HEK293 (cell line): ENCODE measurements at regions not wholly inside any gene's neighbourhood (a gene's known extent, or its start where the extent isn't known, plus 50 kb on each side); places are given as distances from the start of the nearest gene placed in this dataset.

Experiments
- CTCF ChIA-PET: fragments of 350-600 bp; formaldehyde crosslinking; extraction: SDS; loops from one replicate; lab custom pipeline; 2021; ENCODE audit warnings: antibody characterized with exemption; lab: Yijun Ruan, JAX
- POLR2A ChIA-PET: fragments of 300-600 bp; formaldehyde crosslinking; extraction: SDS; loops from one replicate; lab custom pipeline; 2020; ENCODE audit warnings: antibody characterized with exemption, inconsistent platforms; lab: Yijun Ruan, JAX
- H3K27ac ChIP-seq: fragments of 200-500 bp; sonication (Bioruptor generic); 2 replicates; pipeline ENCODE4 v1.5.1; 2014; ENCODE audit warnings: low read depth, low read length, control low read depth, inconsistent platforms; ENCODE audit errors: extremely low read depth
- H3K36me3 ChIP-seq, 2 experiments: fragments of 200-500 bp in 1 of 2; sonication (Bioruptor generic) in 1 of 2; 1 replicate in 1 of 2; 2 replicates in 1 of 2; pipeline ENCODE4 v1.5.1; 2014 to 2017; ENCODE audit warnings: inconsistent platforms in 2 of 2, low read length in 2 of 2; ENCODE audit not compliant: control insufficient read depth in 2 of 2, insufficient read depth in 1 of 2
- H3K4me1 ChIP-seq: fragments of 200-500 bp; sonication (Bioruptor generic); 2 replicates; pipeline ENCODE4 v1.5.1; 2014; ENCODE audit warnings: mild to moderate bottlenecking, low read length, inconsistent platforms; ENCODE audit not compliant: control insufficient read depth, insufficient read depth
- H3K4me3 ChIP-seq: 2 replicates; pipeline ENCODE4 v1.5.1; 2011; ENCODE audit warnings: low read depth, mild to moderate bottlenecking, control low read depth, low read length, moderate library complexity
- H3K9me3 ChIP-seq: fragments of 200-500 bp; sonication (Bioruptor generic); 2 replicates; pipeline ENCODE4 v1.5.1; 2014; ENCODE audit warnings: low read depth, low read length, inconsistent platforms; ENCODE audit not compliant: control insufficient read depth, insufficient read depth
- BCL11B ChIP-seq: fragments of 450-650 bp; formaldehyde crosslinking; IDR thresholded peaks from 2 replicates; pipeline ENCODE4 v1.5.1; 2016; ENCODE audit warnings: low read depth, missing biosample characterization, missing genetic modification characterization
- EGR2 ChIP-seq: fragments of 450-650 bp; formaldehyde crosslinking; IDR thresholded peaks from 2 replicates; pipeline ENCODE4 v1.5.1; 2016; ENCODE audit warnings: low read depth, missing biosample characterization, missing genetic modification characterization
- GLIS1 ChIP-seq: fragments of 450-650 bp; formaldehyde crosslinking; IDR thresholded peaks from 2 replicates; pipeline ENCODE4 v1.5.1; 2016; ENCODE audit warnings: missing biosample characterization, missing genetic modification characterization
- GLIS2 ChIP-seq: fragments of 450-650 bp; formaldehyde crosslinking; IDR thresholded peaks from 2 replicates; pipeline ENCODE4 v1.5.1; 2016; ENCODE audit warnings: missing biosample characterization, missing genetic modification characterization
- ZBTB48 ChIP-seq: fragments of 450-650 bp; formaldehyde crosslinking; IDR thresholded peaks from 2 replicates; pipeline ENCODE4 v1.5.1; 2016; ENCODE audit warnings: missing biosample characterization, missing genetic modification characterization
- ZBTB7A ChIP-seq: fragments of 450-650 bp; formaldehyde crosslinking; IDR thresholded peaks from 2 replicates; pipeline ENCODE4 v1.5.1; 2016; ENCODE audit warnings: low read depth, missing biosample characterization, missing genetic modification characterization
- ZFP69B ChIP-seq: fragments of 450-650 bp; formaldehyde crosslinking; IDR thresholded peaks from 2 replicates; pipeline ENCODE4 v1.5.1; 2016; ENCODE audit warnings: missing biosample characterization, missing genetic modification characterization
- ZNF19 ChIP-seq: fragments of 450-650 bp; formaldehyde crosslinking; IDR thresholded peaks from 2 replicates; pipeline ENCODE4; 2016; ENCODE audit warnings: missing biosample characterization, missing genetic modification characterization, low read depth
- ZNF221 ChIP-seq: fragments of 450-650 bp; formaldehyde crosslinking; IDR thresholded peaks from 2 replicates; pipeline ENCODE4 v1.5.1; 2017; ENCODE audit warnings: missing biosample characterization, missing genetic modification characterization, borderline replicate concordance
- ZNF239 ChIP-seq: fragments of 450-650 bp; formaldehyde crosslinking; IDR thresholded peaks from 2 replicates; pipeline ENCODE4 v1.5.1; 2016; ENCODE audit warnings: missing biosample characterization, missing genetic modification characterization
- ZNF292 ChIP-seq: fragments of 450-650 bp; formaldehyde crosslinking; IDR thresholded peaks from 2 replicates; pipeline ENCODE4 v1.5.1; 2016; ENCODE audit warnings: low read depth, missing biosample characterization, missing genetic modification characterization, borderline replicate concordance
- ZNF341 ChIP-seq: fragments of 450-650 bp; formaldehyde crosslinking; IDR thresholded peaks from 2 replicates; pipeline ENCODE4; 2016; ENCODE audit warnings: low read depth, missing biosample characterization, missing genetic modification characterization
- ZNF391 ChIP-seq: fragments of 450-650 bp; formaldehyde crosslinking; IDR thresholded peaks from 2 replicates; pipeline ENCODE4 v1.5.1; 2016; ENCODE audit warnings: low read depth, missing biosample characterization, missing genetic modification characterization, borderline replicate concordance
- ZNF394 ChIP-seq: fragments of 450-650 bp; formaldehyde crosslinking; IDR thresholded peaks from 2 replicates; pipeline ENCODE4 v1.5.1; 2016; ENCODE audit warnings: missing biosample characterization, missing genetic modification characterization, mild to moderate bottlenecking, moderate library complexity, borderline replicate concordance
- ZNF544 ChIP-seq: fragments of 450-650 bp; formaldehyde crosslinking; IDR thresholded peaks from 2 replicates; pipeline ENCODE4 v1.5.0; 2017; ENCODE audit warnings: missing biosample characterization, missing genetic modification characterization
- ZNF549 ChIP-seq: fragments of 450-650 bp; IDR thresholded peaks from 2 replicates; pipeline ENCODE4 v1.5.1; 2018; ENCODE audit warnings: missing biosample characterization, missing genetic modification characterization, mild to moderate bottlenecking, inconsistent platforms, moderate library complexity
- ZNF600 ChIP-seq: fragments of 450-650 bp; formaldehyde crosslinking; IDR thresholded peaks from 2 replicates; pipeline ENCODE4 v1.5.1; 2016; ENCODE audit warnings: missing biosample characterization, missing genetic modification characterization
- ZNF76 ChIP-seq: fragments of 450-650 bp; formaldehyde crosslinking; IDR thresholded peaks from 2 replicates; pipeline ENCODE4; 2016; ENCODE audit warnings: low read depth, missing biosample characterization, missing genetic modification characterization, borderline replicate concordance
- ZSCAN16 ChIP-seq: fragments of 450-650 bp; formaldehyde crosslinking; IDR thresholded peaks from 2 replicates; pipeline ENCODE4 v1.5.1; 2016; ENCODE audit warnings: missing biosample characterization, missing genetic modification characterization
- TF ChIP-seq, protein P1 (sequence below): fragments of 450-650 bp; IDR thresholded peaks from 2 replicates; pipeline ENCODE4 v1.5.1; 2018; ENCODE audit warnings: missing biosample characterization, mild to moderate bottlenecking, missing genetic modification characterization
- TF ChIP-seq, protein P2 (sequence below): fragments of 450-650 bp; formaldehyde crosslinking; IDR thresholded peaks from 2 replicates; pipeline ENCODE4 v1.5.1; 2017; ENCODE audit warnings: missing biosample characterization, missing genetic modification characterization
- TF ChIP-seq, protein P3 (sequence below): fragments of 450-650 bp; formaldehyde crosslinking; IDR thresholded peaks from 2 replicates; pipeline ENCODE4 v1.5.1; 2016; ENCODE audit warnings: missing biosample characterization, missing genetic modification characterization
- TF ChIP-seq, protein P4 (sequence below): fragments of 450-650 bp; formaldehyde crosslinking; IDR thresholded peaks from 2 replicates; pipeline ENCODE4 v1.5.1; 2016; ENCODE audit warnings: missing biosample characterization, missing genetic modification characterization
- TF ChIP-seq, protein P5 (sequence below): fragments of 450-650 bp; formaldehyde crosslinking; IDR thresholded peaks from 2 replicates; pipeline ENCODE4 v1.5.1; 2016; ENCODE audit warnings: missing biosample characterization, missing genetic modification characterization
- TF ChIP-seq, protein P6 (sequence below): fragments of 450-650 bp; formaldehyde crosslinking; IDR thresholded peaks from 2 replicates; pipeline ENCODE4 v1.5.1; 2016; ENCODE audit warnings: missing biosample characterization, missing genetic modification characterization
- TF ChIP-seq, protein P7 (sequence below): fragments of 450-650 bp; formaldehyde crosslinking; IDR thresholded peaks from 2 replicates; pipeline ENCODE4 v1.5.1; 2016; ENCODE audit warnings: missing biosample characterization, missing genetic modification characterization

DNA sequence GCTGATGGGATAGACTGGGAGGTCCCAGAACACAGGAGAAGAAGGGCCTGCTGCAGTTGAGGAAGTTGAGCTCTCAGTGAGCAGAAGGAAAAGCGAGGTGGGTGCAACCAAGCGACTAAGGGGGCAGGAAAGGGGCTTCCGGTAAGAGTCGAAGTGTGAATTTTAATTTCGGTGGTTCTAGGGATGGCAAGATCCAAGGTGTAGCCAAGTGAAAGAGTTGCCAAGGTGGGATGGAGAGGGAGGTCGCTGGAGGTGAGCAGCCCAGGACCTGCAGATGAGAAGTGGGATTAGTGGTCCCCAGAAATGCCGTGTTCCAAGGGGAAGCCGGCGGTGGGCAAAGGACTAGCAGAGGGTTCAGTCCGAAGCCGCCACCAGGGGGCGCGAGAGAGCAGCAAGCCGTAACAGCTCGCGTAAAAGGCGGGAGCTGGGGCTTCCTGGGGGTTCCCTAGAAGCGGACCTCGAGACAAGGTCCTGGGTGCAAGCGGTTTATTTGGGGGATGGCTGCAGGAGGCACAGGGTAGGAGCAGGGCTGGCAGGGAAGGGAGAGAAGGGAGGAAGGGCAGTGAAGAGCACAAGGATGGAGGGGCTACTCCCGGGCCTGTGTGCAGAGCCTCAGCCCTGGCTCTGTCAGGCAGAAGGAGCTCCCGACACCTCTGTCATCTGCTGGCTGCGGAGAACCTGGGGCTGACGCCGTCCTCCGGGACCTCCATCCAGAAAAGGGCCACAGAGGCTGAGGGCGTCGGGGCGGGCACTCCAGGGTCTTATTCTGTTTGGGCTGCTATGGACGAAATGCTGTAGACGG, 103.6 kb downstream of the PAX1 start:
- POLR2A ChIA-PET = no interaction called here
- CTCF ChIA-PET = interaction anchor here (0.6 to 2.3 kb wide), 26 partner anchors 9 to 1402 kb away, joined by 3 to 19 read pairs (median 3); no protein-coding TSS in a partner anchor
- H3K9me3 ChIP-seq = no peaks in the 10 kb centered on the region
- no peaks in the 10 kb centered on the region for H3K4me1 ChIP-seq
- no peak overlapping the region for H3K4me3 ChIP-seq
- no peaks in the 10 kb centered on the region for H3K36me3 ChIP-seq
- H3K27ac ChIP-seq = no peak overlapping the region
- TF ChIP-seq ZFP69B (no peak), ZNF341 (no peak), GLIS2 (tag by site-specific recombination) (peak; percentile 58; the same call in 1 of the 2 replicates), ZNF391 (0 out of 2 replicates have a peak, but pooled peaks have one; percentile 48), EGR2 (tag by site-specific recombination) (no peak), ZNF76 (tag by site-specific recombination) (0 out of 2 replicates have a peak, but pooled peaks have one; percentile 29), ZNF292 (tag by site-specific recombination) (no peak), BCL11B (no peak), ZNF221 (tag by site-specific recombination) (no peak), ZNF600 (tag by site-specific recombination) (peak; percentile 60; the same call in 1 of the 2 replicates), ZNF549 (tag by site-specific recombination) (no peak), ZNF544 (tag by site-specific recombination) (no peak), ZNF239 (no peak), ZBTB7A (tag by site-specific recombination) (no peak), GLIS1 (tag by site-specific recombination) (peak; percentile 67), ZNF19 (no peak), ZNF394 (no peak), ZSCAN16 (tag by site-specific recombination) (peak; percentile 96), ZBTB48 (tag by site-specific recombination) (peak; percentile 40; the same call in 1 of the 2 replicates)
- TF ChIP-seq, protein P1, sequence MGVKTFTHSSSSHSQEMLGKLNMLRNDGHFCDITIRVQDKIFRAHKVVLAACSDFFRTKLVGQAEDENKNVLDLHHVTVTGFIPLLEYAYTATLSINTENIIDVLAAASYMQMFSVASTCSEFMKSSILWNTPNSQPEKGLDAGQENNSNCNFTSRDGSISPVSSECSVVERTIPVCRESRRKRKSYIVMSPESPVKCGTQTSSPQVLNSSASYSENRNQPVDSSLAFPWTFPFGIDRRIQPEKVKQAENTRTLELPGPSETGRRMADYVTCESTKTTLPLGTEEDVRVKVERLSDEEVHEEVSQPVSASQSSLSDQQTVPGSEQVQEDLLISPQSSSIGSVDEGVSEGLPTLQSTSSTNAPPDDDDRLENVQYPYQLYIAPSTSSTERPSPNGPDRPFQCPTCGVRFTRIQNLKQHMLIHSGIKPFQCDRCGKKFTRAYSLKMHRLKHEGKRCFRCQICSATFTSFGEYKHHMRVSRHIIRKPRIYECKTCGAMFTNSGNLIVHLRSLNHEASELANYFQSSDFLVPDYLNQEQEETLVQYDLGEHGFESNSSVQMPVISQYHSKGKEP (tag by site-specific recombination) = no peak
- TF ChIP-seq, protein P2, sequence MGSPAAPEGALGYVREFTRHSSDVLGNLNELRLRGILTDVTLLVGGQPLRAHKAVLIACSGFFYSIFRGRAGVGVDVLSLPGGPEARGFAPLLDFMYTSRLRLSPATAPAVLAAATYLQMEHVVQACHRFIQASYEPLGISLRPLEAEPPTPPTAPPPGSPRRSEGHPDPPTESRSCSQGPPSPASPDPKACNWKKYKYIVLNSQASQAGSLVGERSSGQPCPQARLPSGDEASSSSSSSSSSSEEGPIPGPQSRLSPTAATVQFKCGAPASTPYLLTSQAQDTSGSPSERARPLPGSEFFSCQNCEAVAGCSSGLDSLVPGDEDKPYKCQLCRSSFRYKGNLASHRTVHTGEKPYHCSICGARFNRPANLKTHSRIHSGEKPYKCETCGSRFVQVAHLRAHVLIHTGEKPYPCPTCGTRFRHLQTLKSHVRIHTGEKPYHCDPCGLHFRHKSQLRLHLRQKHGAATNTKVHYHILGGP = no peak
- TF ChIP-seq, protein P3, sequence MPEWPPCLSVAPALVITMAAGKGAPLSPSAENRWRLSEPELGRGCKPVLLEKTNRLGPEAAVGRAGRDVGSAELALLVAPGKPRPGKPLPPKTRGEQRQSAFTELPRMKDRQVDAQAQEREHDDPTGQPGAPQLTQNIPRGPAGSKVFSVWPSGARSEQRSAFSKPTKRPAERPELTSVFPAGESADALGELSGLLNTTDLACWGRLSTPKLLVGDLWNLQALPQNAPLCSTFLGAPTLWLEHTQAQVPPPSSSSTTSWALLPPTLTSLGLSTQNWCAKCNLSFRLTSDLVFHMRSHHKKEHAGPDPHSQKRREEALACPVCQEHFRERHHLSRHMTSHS (tag by site-specific recombination) = no peak
- TF ChIP-seq, protein P4, sequence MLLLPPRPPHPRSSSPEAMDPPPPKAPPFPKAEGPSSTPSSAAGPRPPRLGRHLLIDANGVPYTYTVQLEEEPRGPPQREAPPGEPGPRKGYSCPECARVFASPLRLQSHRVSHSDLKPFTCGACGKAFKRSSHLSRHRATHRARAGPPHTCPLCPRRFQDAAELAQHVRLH (tag by site-specific recombination) = no peak
- TF ChIP-seq, protein P5, sequence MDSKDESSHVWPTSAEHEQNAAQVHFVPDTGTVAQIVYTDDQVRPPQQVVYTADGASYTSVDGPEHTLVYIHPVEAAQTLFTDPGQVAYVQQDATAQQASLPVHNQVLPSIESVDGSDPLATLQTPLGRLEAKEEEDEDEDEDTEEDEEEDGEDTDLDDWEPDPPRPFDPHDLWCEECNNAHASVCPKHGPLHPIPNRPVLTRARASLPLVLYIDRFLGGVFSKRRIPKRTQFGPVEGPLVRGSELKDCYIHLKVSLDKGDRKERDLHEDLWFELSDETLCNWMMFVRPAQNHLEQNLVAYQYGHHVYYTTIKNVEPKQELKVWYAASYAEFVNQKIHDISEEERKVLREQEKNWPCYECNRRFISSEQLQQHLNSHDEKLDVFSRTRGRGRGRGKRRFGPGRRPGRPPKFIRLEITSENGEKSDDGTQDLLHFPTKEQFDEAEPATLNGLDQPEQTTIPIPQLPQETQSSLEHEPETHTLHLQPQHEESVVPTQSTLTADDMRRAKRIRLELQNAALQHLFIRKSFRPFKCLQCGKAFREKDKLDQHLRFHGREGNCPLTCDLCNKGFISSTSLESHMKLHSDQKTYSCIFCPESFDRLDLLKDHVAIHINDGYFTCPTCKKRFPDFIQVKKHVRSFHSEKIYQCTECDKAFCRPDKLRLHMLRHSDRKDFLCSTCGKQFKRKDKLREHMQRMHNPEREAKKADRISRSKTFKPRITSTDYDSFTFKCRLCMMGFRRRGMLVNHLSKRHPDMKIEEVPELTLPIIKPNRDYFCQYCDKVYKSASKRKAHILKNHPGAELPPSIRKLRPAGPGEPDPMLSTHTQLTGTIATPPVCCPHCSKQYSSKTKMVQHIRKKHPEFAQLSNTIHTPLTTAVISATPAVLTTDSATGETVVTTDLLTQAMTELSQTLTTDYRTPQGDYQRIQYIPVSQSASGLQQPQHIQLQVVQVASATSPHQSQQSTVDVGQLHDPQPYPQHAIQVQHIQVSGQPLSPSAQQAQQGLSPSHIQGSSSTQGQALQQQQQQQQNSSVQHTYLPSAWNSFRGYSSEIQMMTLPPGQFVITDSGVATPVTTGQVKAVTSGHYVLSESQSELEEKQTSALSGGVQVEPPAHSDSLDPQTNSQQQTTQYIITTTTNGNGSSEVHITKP = peak; percentile 96
- TF ChIP-seq, protein P6, sequence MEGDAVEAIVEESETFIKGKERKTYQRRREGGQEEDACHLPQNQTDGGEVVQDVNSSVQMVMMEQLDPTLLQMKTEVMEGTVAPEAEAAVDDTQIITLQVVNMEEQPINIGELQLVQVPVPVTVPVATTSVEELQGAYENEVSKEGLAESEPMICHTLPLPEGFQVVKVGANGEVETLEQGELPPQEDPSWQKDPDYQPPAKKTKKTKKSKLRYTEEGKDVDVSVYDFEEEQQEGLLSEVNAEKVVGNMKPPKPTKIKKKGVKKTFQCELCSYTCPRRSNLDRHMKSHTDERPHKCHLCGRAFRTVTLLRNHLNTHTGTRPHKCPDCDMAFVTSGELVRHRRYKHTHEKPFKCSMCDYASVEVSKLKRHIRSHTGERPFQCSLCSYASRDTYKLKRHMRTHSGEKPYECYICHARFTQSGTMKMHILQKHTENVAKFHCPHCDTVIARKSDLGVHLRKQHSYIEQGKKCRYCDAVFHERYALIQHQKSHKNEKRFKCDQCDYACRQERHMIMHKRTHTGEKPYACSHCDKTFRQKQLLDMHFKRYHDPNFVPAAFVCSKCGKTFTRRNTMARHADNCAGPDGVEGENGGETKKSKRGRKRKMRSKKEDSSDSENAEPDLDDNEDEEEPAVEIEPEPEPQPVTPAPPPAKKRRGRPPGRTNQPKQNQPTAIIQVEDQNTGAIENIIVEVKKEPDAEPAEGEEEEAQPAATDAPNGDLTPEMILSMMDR (tag by site-specific recombination) = peak; percentile 79
- TF ChIP-seq, protein P7, sequence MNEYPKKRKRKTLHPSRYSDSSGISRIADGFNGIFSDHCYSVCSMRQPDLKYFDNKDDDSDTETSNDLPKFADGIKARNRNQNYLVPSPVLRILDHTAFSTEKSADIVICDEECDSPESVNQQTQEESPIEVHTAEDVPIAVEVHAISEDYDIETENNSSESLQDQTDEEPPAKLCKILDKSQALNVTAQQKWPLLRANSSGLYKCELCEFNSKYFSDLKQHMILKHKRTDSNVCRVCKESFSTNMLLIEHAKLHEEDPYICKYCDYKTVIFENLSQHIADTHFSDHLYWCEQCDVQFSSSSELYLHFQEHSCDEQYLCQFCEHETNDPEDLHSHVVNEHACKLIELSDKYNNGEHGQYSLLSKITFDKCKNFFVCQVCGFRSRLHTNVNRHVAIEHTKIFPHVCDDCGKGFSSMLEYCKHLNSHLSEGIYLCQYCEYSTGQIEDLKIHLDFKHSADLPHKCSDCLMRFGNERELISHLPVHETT (tag by site-specific recombination) = no peak
